ENCODE measurements at regions not wholly inside any gene's neighbourhood (a gene's known extent, or its start where the extent isn't known, plus 50 kb on each side); places are given as distances from the start of the nearest gene placed in this dataset.
A peak's percentile ranks its signal among the peaks of the same experiment; 100 is the strongest.

DNA sequence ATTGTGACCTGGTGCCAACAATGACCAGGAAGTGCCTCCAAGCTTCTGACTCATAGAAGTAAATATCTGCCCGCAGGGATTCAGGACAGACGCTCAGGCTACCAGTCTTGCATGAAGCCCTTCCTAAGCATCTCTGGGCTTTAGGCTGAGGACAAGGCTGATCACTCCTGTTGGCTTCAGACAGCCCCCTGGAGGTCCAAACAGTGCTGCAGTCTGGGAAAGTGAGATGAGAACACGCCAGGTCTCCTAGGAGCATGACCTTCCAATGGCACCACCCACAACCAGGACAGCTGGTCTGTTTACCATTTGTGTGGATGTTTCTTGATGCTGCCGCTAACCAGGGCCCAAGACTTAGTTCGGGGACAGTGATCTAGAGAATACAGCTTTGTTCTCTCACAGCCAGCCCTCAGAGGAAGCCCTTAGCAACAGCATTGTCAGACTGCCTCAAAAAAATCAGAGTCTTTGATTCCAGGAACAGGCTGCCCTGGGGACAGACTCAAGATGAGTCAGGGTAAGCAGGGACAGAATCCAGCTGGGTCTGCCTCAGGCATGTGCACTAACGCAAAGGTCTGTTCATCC lies 111.2 kb downstream of the ZNF280B start:
- no peak for TF ChIP-seq POLR2A (IDR thresholded peaks at IDR 0.05; ENCODE audit: low read length)
- TF ChIP-seq JUN (IDR thresholded peaks at IDR 0.05), result no peak
- TF ChIP-seq, protein P1, sequence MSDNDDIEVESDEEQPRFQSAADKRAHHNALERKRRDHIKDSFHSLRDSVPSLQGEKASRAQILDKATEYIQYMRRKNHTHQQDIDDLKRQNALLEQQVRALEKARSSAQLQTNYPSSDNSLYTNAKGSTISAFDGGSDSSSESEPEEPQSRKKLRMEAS (IDR thresholded peaks at IDR 0.05), result no peak
- TF ChIP-seq EHMT2 (IDR thresholded peaks at IDR 0.05; ENCODE audit: low read depth), result no peak
- TF ChIP-seq CTCF (IDR thresholded peaks at IDR 0.05), result 0 out of 3 replicates have a peak, but pooled peaks have one; percentile 9
- no peak for TF ChIP-seq BHLHE40 (IDR thresholded peaks at IDR 0.05; ENCODE audit: low read depth, low read length)
- no peak for TF ChIP-seq HDAC2 (IDR thresholded peaks at IDR 0.05)
- no peak for TF ChIP-seq POLR2AphosphoS2 (conservative IDR thresholded peaks at IDR 0.05; ENCODE audit: low read length)
- TF ChIP-seq RAD21 (conservative IDR thresholded peaks at IDR 0.05 in 1 of 2, IDR thresholded peaks at IDR 0.05 in 1 of 2), result no peak
- TF ChIP-seq CEBPB (IDR thresholded peaks at IDR 0.05), result no peak

Data from A549 (cell line).